Muscle layer of duodenum (tissue), 2 donors: ENCODE measurements at regions not wholly inside any gene's neighbourhood (a gene's known extent, or its start where the extent isn't known, plus 50 kb on each side); places are given as distances from the start of the nearest gene placed in this dataset.
"Not testable (repeated sequence)": the region's sequence is repeated elsewhere in the genome, so short reads cannot be mapped to it uniquely, and the experiment has no call there.

Experiments used
- H3K27ac ChIP-seq: one replicate; pipeline ENCODE4 v1.7.0; 2013; ENCODE audit warnings: mild to moderate bottlenecking, low read length
- H3K27me3 ChIP-seq: one replicate; pipeline ENCODE4 v1.7.0; 2013; ENCODE audit warnings: low read depth, mild to moderate bottlenecking, control low read depth, low read length
- H3K36me3 ChIP-seq, 2 donors: one replicate each; pipeline ENCODE4 v1.7.0; 2013; ENCODE audit warnings: low read length in 2 of 2, control low read depth in 1 of 2, mild to moderate bottlenecking in 1 of 2; ENCODE audit not compliant: insufficient read depth in 2 of 2, control insufficient read depth in 1 of 2
- H3K4me1 ChIP-seq, 2 donors: one replicate each; pipeline ENCODE4 v1.7.0; 2013; ENCODE audit warnings: low read length in 2 of 2, mild to moderate bottlenecking in 2 of 2, control low read depth in 1 of 2, moderate library complexity in 1 of 2; ENCODE audit not compliant: insufficient read depth in 2 of 2, control insufficient read depth in 1 of 2
- H3K4me3 ChIP-seq, 2 donors: one replicate each; pipeline ENCODE4 v1.7.0; 2013; ENCODE audit warnings: low read length in 2 of 2, low read depth in 1 of 2, mild to moderate bottlenecking in 1 of 2
- H3K9me3 ChIP-seq, 2 donors: one replicate each; pipeline ENCODE4 v1.7.0; 2013; ENCODE audit warnings: low read length in 2 of 2, control low read depth in 1 of 2, mild to moderate bottlenecking in 1 of 2; ENCODE audit not compliant: control insufficient read depth in 1 of 2
- donor health status: healthy.

DNA sequence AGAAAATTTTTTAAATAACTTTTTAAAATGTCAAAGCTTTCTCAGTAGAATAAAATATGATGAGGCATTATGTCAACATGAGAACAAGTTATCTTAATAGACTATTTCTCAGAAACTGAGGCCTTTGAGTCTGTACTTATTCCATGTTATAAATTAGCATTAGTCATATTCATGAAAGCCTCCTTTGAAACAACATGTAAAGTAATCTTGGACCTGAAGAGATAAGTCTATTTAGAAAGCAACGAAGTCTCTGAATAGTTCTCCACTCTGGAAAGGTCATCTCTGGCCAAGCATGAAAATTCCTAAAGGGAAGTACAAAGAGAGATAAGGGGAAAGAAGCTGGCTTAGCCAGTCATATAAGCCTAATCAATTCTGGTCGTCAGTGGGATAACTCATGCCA, 150.8 kb downstream of the CYB561 start:
- no peak overlapping the region for H3K4me3 ChIP-seq
- no peaks in the 10 kb centered on the region for H3K27me3 ChIP-seq
- H3K27ac ChIP-seq: no peak overlapping the region
- H3K4me1 ChIP-seq: peaks cover 0 to 8% of the 10 kb centered on the region in 2 donors
- H3K9me3 ChIP-seq: peaks cover 5 to 6% of the 10 kb centered on the region in 2 donors
- H3K36me3 ChIP-seq: peaks cover 0 to 6% of the 10 kb centered on the region in 2 donors

DNA sequence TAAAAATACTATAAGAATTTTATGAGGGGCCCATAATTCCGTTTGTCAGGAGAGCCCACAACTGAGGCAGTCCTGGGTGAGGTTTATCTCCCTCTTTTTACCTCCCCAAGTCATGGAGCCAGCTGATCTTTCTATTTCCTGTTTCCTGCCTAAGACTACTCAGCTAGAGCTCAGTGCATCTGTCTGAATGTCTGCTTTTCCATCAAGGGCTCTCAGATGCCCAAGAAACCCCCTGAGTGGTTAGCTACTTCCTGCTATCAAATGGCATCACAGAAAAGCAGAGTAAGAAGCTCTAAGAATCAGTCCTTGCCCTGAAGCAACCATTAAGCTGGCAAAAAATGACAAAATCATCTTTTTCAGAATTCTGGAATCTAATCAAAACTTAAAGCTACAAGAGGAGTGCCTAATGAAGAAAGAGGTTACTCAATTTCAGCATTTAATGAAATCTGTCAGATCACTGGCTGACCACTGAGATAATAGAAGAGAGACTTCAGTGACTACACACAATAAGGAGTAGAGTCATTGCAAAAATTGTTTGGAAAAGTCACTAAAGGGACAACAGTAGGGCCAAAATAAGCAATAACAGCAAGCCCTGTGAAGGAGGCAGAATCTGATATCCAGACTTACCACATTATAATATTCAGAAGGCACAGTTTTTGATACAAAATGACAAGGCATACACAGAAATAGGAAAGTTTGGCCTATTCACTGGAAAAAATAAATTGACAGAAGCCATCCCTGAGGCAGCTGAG, 150.1 kb downstream of the CYB561 start:
- Histone ChIP-seq H3K27ac (no peak overlapping the region), H3K9me3 (peaks cover 5 to 6% of the 10 kb centered on the region in 2 donors), H3K27me3 (no peaks in the 10 kb centered on the region), H3K36me3 (peaks cover 0 to 6% of the 10 kb centered on the region in 2 donors), H3K4me1 (peaks cover 0 to 8% of the 10 kb centered on the region in 2 donors), H3K4me3 (no peak overlapping the region)

DNA sequence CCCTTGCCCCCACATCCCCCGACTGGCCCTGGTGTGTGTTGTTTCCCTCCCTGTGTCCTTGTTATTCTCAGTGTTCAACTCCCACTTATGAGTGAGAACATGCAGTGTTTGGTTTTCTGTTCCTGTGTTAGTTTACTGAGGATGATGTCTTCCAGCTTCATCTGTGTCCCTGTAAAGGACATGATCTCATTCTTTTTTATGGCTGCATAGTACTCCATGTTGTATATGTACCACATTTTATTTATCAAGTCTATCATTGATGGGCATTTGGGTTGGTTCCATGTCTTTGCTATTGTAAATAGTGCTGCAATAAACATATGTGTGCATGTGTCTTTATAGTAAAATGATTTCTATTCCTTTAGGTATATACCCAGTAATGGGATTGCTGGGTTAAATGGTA, 147.2 kb downstream of the CYB561 start:
- not testable (repeated sequence) for H3K36me3 ChIP-seq, H3K27ac ChIP-seq, H3K9me3 ChIP-seq, H3K27me3 ChIP-seq, H3K4me3 ChIP-seq, H3K4me1 ChIP-seq

DNA sequence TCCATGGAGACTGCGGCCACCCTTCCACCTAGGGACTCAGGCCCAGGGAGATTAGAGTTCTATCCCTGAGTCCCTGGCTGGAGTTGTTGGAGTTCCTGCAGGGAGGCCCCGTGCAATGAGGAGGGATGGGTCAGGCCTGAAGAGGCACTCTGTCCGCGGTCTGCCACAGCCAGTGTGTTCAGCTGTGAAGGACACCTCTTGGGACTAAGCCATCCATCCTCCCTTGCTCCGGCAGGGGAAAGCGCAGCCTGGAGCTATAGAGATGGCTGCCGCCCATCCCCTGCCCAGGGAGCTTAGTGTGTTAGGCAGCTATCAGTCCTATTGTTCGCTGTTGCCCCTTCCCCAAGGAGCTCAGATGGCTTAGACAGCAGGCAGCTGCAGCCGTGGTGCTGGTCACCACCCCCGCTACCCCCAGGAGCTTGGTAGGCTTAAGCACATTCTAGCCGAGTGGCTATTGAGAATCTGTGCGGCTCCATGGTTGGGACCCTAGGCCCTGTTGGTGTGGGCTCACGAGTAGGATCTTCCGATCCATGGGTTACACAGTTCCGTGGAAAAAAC, 141.3 kb downstream of the CYB561 start:
- Histone ChIP-seq H3K36me3 (no peaks in the 10 kb centered on the region), H3K27ac (no peak overlapping the region), H3K4me1 (peaks cover 0 to 2% of the 10 kb centered on the region in 2 donors), H3K4me3 (no peak overlapping the region), H3K9me3 (no peaks in the 10 kb centered on the region), H3K27me3 (no peaks in the 10 kb centered on the region)

DNA sequence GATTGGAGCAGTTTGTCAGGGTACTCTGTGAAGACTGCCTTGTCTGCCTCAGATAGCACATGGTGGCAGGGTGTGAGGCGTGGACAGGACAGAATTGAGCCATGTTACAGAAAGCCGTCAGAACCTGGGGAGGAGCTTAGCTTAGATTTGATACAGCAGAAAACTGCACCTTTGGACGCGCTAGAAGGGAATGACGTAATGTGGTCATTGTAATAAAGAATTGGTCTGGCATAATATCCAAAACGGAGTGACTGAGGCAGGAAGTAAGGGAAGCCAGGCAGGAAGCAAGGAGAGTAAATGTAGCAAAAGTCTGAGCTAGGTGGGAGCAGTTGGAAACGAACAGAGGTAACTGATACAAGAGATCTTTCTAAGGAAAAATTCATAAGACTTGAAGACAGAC, 140.2 kb downstream of the CYB561 start:
- Histone ChIP-seq H3K36me3 (no peaks in the 10 kb centered on the region), H3K9me3 (no peaks in the 10 kb centered on the region), H3K4me3 (no peak overlapping the region), H3K27me3 (no peaks in the 10 kb centered on the region), H3K4me1 (peaks cover 0 to 2% of the 10 kb centered on the region in 2 donors), H3K27ac (no peak overlapping the region)

DNA sequence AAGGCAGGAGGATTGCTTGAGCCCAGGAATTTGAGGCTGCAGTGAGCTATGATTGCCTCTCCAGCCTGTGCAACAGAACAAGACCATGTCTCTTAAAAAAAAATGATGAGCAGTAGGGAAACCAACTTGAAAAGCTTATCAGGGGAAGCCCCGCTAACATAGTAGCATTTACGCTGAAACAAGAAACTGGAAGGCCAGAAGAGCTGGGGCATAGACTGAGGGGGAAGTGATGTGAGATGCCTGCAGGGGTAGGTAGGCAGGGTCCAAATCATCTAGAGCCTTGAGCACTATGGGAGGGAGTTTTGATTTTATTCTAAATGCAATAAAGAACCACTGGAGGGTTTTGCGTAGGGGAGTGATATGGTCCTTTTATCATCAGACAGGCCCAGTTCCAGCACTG, 139.3 kb downstream of the CYB561 start:
- Histone ChIP-seq H3K9me3 (no peaks in the 10 kb centered on the region), H3K27ac (no peak overlapping the region), H3K27me3 (no peaks in the 10 kb centered on the region), H3K4me1 (peaks cover 0 to 2% of the 10 kb centered on the region in 2 donors), H3K4me3 (no peak overlapping the region), H3K36me3 (no peaks in the 10 kb centered on the region)

DNA sequence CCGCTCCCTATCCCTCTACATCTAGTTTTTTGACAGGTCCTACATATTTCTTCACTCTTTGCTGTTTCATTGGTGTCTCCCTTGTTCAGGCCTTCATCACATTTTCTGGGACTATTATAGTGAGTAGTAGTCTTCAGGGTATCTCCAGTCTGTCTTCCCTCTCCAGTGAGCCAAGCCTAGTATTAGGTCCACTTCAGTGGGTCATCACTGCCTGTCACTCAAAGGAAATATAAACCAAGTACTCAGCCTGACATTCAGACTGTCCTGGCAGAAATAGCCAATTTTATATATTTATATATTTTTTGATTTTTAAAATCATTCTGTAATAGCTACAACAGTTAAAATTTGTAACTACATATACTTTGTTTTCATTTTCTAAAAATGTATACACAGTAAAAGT, 137.8 kb downstream of the CYB561 start:
- Histone ChIP-seq H3K36me3 (no peaks in the 10 kb centered on the region), H3K4me1 (peaks cover 0 to 2% of the 10 kb centered on the region in 2 donors), H3K27ac (no peak overlapping the region), H3K4me3 (no peak overlapping the region), H3K27me3 (no peaks in the 10 kb centered on the region), H3K9me3 (no peaks in the 10 kb centered on the region)

DNA sequence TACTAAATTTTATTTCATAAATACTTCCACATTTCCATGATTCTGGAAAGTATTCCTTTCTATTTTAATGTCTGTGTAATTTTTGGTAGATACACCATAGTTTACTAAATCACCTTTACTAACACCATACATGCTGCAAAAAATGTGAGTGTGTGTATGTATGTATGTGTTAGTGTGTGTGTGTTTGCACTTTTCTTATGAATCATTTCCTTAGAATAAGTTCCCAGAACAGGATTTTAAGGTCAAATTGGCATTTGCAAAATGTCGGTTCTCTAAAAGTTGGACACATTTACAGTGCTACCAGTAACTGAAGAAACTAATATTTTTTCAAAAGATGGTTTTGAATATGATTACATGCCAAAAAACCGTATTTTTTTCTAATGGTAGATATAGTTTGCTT, 137.1 kb downstream of the CYB561 start:
- H3K4me3 ChIP-seq: no peak overlapping the region
- H3K9me3 ChIP-seq: no peaks in the 10 kb centered on the region
- no peaks in the 10 kb centered on the region for H3K27me3 ChIP-seq
- H3K27ac ChIP-seq: no peak overlapping the region
- H3K36me3 ChIP-seq: no peaks in the 10 kb centered on the region
- peaks cover 0 to 2% of the 10 kb centered on the region in 2 donors for H3K4me1 ChIP-seq

DNA sequence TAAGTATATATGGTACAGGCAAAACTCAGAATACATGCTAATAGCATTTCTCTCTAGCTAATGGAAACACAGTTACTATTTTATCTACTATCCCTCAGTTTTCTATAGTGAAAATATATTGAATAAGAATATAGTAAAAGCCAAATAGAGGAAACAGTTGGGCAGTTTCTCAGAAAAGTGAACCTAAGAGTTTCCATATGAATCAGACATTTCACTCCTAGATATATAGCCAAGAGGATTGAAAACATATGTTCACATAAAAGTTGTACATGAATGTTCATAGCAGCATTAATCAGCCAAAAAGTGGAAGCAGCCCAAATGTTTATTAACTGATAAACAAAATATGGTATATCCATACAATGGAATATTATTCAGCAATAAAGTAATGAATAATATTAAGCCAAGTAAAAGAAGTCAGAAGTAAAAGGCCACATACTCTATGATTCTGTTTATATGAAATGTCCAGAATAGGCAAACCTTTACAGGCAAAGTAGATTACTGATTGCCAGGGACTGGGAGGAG, 134.6 kb downstream of the CYB561 start:
- Histone ChIP-seq H3K4me3 (no peak overlapping the region), H3K36me3 (peaks cover 0 to 10% of the 10 kb centered on the region in 2 donors), H3K27me3 (no peaks in the 10 kb centered on the region), H3K27ac (no peak overlapping the region), H3K4me1 (peaks cover 0 to 2% of the 10 kb centered on the region in 2 donors), H3K9me3 (no peaks in the 10 kb centered on the region)

DNA sequence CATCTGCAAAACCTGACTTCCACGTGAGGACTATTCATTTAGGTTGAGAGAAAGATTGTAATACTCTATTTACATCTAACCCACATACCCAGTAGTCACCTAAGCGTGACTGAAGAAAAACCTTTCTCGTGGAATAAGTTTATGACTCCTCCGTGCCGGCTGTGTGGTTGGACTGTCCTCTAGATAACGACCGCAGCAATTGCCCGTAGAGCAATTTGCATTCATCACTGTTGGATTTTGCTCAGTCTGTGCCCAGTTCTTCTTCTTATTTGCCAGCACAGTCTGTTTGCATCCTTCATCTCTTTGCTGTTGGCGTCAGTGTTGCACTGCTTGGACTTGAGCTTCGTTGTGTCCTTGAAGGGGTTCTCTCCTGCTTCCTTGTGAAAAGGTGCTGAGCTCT, 131.3 kb downstream of the CYB561 start:
- Histone ChIP-seq H3K27ac (no peak overlapping the region), H3K4me3 (no peak overlapping the region), H3K27me3 (no peaks in the 10 kb centered on the region), H3K4me1 (no peaks in the 10 kb centered on the region), H3K9me3 (no peaks in the 10 kb centered on the region), H3K36me3 (peaks cover 0 to 21% of the 10 kb centered on the region in 2 donors)

DNA sequence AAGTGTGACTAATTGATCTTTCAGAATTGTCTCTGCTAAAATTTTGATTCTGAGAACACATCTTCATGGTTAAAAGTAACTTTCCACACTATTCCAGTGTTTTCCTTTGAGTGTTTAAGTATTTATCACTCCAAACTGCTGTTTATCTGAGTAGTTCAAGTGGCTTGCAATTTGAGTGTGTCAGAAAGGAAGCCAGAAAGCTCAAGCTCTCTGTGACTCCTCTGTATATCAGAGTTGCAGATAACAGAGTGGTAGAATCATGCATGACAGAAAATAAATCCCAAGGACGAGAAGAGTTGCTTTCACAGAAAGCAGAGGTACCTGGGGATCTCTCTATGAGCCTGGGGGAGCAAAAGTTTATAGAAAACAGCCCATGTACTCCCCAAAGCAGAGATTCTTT, 130.0 kb downstream of the CYB561 start:
- Histone ChIP-seq H3K9me3 (no peaks in the 10 kb centered on the region), H3K36me3 (peaks cover 0 to 26% of the 10 kb centered on the region in 2 donors), H3K27ac (no peak overlapping the region)

More for the DNA sequence above, 130.0 kb downstream of the CYB561 start:
- Histone ChIP-seq H3K27me3 (no peaks in the 10 kb centered on the region), H3K4me1 (no peaks in the 10 kb centered on the region), H3K4me3 (no peak overlapping the region)
